Epithelial cell of esophagus (primary cell): ENCODE measurements at regions not wholly inside any gene's neighbourhood (a gene's known extent, or its start where the extent isn't known, plus 50 kb on each side); places are given as distances from the start of the nearest gene placed in this dataset.
"Not testable (repeated sequence)": the region's sequence is repeated elsewhere in the genome, so short reads cannot be mapped to it uniquely, and the experiment has no call there.

ENCODE experiments used
- DNase-seq: peaks from one replicate; pipeline ENCODE4 v3.0.0; 2010; ENCODE audit warnings: low read depth
- H3K4me3 ChIP-seq: 2 replicates; pipeline ENCODE4 v1.5.1; 2011; ENCODE audit warnings: mild to moderate bottlenecking, low read length, control low read depth
- TF ChIP-seq, protein P1 (sequence below): IDR thresholded peaks from 2 replicates; pipeline ENCODE4 v1.5.1; 2011; ENCODE audit warnings: low read depth, mild to moderate bottlenecking, low read length, control low read depth, inconsistent platforms; ENCODE audit not compliant: insufficient read depth; ENCODE audit errors: missing control alignments

DNA sequence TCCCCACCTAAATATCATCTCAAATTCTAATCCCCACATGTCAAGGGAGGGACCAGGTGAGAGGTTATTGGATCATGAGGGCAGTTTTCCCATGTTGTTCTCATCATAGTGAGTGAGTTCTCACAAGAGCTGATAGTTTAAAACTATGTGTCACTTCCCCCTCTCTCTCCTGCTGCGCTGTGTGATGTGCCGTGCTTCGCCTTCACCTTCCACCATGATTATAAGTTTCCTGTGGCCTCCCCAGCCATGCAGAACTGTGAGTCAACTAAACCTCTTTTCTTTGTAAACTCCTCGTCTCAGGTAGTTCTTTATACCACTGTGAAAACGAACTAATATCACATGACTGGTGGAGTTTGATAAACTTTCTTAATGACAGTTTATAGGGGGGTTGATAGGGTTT is 839.5 kb downstream of the TMEM121 start:
- not testable (repeated sequence) for H3K4me3 ChIP-seq, DNase-seq

DNA sequence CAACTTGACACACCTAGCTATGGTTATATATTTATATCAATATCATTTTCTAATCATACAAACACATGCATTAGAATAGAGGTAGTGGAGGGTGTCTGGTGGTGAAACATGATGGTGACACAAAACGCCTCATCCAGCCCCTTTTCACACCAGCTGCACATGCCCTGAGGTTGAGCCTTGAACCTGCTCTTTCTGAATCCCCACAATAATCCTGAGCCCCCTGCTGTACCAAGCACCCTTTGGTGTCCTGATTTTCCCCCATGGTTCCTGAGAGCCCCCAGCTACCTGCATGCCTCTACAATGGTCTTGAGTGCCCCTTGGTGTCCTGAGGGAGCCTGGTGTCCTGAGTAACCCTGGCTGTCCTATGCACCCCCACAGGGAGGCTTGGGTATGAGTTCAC is 840.6 kb downstream of the TMEM121 start:
- H3K4me3 ChIP-seq, DNase-seq: not testable (repeated sequence)

DNA sequence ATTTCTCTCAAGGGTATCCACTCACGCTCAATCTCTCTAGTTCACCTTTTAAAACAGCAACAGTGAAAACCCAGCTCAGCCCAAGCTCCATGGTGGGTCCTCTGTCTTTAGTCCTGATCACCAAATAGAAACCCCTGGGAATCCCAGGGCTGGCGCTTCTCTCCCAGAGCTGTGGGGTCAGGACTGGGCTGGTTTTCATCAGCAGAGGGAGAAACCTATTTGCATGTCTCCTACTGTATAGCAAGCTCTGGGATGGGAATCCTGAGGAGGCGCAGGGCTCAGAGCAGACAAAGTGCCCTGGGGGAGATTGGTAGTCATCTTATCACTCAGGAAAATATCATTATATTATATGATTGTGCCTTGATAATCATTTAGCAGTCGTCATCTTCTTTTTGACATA is 843.1 kb downstream of the TMEM121 start:
- not testable (repeated sequence) for H3K4me3 ChIP-seq, DNase-seq

DNA sequence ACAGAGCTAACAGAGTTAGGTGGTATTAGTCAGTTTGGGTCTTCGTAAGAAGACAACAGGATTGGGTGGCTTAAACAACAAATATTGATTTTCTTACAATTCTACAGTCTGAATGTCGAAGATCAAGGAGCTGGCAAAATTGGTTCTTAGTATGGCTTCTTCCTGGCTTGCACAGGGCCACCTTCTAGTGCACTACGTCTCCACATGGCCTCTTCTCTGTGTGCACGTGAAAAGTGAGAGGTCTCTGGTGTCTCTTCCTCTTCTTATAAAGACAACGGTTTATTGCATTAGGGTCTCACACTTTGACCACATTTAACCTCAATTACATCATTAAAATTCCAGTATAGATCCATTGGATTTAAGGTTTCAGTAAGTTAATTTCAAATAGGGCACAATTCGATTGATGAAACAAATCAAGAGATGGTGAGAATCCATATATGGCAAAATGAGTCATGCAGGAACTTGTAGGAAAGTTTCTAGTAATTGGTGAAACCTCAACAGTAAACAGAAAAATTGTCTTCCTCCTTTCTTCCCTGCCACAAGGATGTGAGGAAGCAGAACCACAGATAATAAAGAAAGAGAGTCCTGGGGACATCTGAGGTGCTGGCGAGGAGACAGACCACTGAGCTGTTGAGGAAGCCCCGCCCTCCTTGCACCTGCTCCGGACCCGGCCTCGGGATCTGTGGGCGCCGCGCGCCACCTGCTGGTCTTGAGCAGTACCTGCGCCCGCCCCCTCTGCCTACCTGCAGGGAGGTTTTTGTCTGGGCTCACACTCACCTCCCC is 846.7 kb downstream of the TMEM121 start:
- DNase-seq: peak; percentile 2

DNA sequence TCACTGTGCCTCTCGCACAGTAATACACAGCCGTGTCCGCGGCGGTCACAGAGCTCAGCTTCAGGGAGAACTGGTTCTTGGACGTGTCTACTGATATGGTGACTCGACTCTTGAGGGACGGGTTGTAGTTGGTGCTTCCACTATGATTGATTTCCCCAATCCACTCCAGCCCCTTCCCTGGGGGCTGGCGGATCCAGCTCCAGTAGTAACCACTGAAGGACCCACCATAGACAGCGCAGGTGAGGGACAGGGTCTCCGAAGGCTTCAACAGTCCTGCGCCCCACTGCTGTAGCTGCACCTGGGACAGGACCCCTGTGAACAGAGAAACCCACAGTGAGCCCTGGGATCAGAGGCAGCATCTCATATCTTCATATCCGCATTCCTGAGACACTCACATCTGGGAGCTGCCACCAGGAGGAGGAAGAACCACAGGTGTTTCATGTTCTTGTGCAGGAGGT is 847.3 kb downstream of the TMEM121 start:
- DNase-seq, H3K4me3 ChIP-seq: not testable (repeated sequence)

More for the DNA sequence above, 846.7 kb downstream of the TMEM121 start:
- H3K4me3 ChIP-seq: no peak overlapping the region
- TF ChIP-seq, protein P1, sequence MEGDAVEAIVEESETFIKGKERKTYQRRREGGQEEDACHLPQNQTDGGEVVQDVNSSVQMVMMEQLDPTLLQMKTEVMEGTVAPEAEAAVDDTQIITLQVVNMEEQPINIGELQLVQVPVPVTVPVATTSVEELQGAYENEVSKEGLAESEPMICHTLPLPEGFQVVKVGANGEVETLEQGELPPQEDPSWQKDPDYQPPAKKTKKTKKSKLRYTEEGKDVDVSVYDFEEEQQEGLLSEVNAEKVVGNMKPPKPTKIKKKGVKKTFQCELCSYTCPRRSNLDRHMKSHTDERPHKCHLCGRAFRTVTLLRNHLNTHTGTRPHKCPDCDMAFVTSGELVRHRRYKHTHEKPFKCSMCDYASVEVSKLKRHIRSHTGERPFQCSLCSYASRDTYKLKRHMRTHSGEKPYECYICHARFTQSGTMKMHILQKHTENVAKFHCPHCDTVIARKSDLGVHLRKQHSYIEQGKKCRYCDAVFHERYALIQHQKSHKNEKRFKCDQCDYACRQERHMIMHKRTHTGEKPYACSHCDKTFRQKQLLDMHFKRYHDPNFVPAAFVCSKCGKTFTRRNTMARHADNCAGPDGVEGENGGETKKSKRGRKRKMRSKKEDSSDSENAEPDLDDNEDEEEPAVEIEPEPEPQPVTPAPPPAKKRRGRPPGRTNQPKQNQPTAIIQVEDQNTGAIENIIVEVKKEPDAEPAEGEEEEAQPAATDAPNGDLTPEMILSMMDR: no peak

DNA sequence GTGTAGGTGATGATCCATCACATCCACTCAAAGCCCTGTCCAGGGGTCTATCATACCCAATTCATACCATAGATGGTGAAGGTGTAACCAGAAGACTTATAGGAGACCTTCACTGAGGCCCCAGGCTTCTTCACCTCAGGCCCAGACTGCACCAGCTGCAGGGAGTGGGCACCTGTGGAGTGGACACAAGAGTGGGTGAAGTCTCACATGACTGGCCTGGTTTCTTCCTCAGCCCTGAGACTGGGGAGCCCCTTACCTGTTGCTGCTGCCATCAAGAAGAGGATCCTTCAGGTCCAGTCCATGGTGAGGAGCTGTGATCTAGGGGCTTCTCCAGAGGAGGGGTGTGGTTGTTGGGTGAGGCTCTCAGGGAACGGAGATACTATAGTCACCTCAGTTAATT is 851.0 kb downstream of the TMEM121 start:
- TF ChIP-seq, protein P1: no peak
- no peak for DNase-seq
- no peak overlapping the region for H3K4me3 ChIP-seq

DNA sequence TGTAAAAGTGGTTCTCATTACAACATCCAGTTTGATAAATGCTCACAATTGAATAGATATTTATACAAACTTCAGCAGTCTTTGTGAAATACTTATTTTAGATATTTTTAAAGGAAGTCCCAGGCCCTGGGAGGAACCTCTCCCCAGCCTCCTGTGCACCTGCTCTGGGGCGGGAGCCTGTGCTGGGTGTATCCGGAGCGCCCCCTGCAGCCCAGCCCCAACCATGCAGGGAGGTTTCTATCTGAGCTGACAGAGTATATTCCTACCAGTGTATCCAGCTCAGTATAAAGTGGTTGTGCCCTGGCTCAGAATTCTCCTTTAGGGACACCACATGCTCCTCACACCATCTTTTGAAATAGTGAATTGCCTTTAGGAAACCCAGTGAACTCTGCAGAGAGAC is 851.8 kb downstream of the TMEM121 start:
- TF ChIP-seq, protein P1: no peak
- no peak for DNase-seq
- no peak overlapping the region for H3K4me3 ChIP-seq

DNA sequence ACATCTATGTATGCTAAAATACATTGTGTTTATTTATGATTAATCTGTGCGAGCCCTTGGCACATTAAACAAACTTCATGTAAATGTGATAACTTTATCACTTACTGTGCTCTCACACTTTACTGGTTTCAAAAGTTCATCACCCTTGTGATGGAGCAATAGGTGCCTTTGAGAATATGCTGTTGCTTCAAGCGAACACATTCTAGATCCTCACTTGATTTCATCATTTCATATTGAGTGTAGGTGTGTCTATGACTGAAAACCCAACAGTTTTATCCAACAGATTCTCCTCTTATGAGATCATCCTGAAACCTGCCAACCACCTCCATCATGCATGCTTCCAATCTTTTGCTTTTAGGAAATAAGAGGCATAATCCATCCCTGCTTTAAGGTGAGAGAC is 854.4 kb downstream of the TMEM121 start:
- no peak for DNase-seq
- TF ChIP-seq, protein P1: no peak
- no peak overlapping the region for H3K4me3 ChIP-seq

DNA sequence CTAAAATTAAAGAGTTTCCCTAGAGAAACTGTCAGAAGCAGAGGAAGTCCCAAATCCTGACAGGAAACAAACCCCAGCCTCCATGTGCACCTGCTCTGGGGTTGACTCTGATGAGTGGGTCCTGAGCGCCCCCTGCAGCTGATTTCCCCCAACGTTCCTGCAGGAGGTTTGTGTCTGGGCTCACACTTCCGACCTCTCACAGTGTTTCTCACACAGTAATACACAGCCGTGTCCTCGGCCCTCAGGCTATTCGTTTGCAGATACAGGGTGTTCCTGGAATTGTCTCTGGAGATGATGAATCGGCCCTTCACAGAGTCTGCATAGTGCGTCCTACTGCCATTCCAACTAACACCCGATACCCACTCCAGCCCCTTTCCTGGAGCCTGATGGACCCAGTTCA is 862.8 kb downstream of the TMEM121 start:
- not testable (repeated sequence) for DNase-seq, H3K4me3 ChIP-seq

DNA sequence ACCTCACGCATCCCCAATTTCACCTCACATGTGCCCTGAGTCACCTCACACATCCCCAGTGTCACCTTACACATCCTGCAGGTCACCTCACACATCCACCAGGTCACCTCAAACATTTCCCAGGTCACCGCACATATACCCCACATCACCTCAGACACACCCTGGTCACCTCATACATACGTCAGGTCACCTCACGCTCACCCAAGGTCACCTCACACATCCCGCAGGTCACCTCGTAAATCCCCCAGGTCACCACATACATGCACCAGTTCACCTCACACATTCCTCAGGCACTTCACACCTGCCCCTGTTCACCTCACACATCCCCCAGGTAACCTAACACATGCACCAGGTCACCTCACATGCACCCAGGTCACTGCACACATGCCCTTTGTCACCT is 864.0 kb downstream of the TMEM121 start:
- no peak overlapping the region for H3K4me3 ChIP-seq
- TF ChIP-seq, protein P1: no peak
- no peak for DNase-seq
